ENCODE measurements at regions not wholly inside any gene's neighbourhood (a gene's known extent, or its start where the extent isn't known, plus 50 kb on each side); places are given as distances from the start of the nearest gene placed in this dataset.

DNA sequence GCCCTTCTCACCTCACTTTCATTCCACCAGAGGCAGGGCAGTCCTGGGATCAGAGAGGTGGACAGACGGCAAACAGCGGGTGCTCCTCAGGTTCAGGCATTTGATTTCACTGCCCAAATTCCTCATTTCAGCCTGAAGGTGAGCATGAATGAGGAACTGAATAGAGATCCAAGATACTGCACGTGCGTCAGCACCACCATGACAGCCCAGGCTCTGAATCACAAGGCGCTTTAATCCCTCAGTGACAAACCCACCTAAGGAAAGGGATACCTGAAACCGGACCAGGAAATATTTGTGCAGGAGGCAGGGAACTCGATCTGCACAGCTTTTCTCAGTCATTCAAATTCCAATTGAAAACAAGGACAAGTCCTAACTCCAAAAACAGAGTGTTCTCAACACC is 174.8 kb upstream of the HEY2 start:
- ATAC-seq (ENCODE audit: insufficient read depth, low FRiP score) (no peak), DNase-seq (no peak)
- no peak overlapping the region for H3K9ac ChIP-seq (ENCODE audit: insufficient read depth in 1 of 2, low read length in 2 of 2)
- H3K27me3 ChIP-seq (ENCODE audit: control insufficient read depth in 3 of 3, insufficient read depth in 3 of 3, low read length in 2 of 3) = no peaks in the 10 kb centered on the region
- H3K4me3 ChIP-seq = no peak overlapping the region
- TF ChIP-seq, protein P1, sequence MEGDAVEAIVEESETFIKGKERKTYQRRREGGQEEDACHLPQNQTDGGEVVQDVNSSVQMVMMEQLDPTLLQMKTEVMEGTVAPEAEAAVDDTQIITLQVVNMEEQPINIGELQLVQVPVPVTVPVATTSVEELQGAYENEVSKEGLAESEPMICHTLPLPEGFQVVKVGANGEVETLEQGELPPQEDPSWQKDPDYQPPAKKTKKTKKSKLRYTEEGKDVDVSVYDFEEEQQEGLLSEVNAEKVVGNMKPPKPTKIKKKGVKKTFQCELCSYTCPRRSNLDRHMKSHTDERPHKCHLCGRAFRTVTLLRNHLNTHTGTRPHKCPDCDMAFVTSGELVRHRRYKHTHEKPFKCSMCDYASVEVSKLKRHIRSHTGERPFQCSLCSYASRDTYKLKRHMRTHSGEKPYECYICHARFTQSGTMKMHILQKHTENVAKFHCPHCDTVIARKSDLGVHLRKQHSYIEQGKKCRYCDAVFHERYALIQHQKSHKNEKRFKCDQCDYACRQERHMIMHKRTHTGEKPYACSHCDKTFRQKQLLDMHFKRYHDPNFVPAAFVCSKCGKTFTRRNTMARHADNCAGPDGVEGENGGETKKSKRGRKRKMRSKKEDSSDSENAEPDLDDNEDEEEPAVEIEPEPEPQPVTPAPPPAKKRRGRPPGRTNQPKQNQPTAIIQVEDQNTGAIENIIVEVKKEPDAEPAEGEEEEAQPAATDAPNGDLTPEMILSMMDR (IDR thresholded peaks at IDR 0.05; ENCODE audit: control extremely low read depth, extremely low read depth) = no peak
- WGBS, 2 donors = 73 to 83% methylated on average over 7 of the region's 7 CpGs
- no peaks in the 10 kb centered on the region for H3K36me3 ChIP-seq (ENCODE audit: control insufficient read depth in 4 of 4, insufficient read depth in 4 of 4, low read length in 4 of 4)
- H3K4me1 ChIP-seq (ENCODE audit: control insufficient read depth in 5 of 5, insufficient read depth in 5 of 5, low read length in 5 of 5) = peaks cover 0 to 5% (median 0%) of the 10 kb centered on the region in 5 donors
- no peaks in the 10 kb centered on the region for H3K9me3 ChIP-seq (ENCODE audit: control insufficient read depth in 4 of 4, insufficient read depth in 3 of 4, low read length in 3 of 4)
- H3K27ac ChIP-seq (ENCODE audit: low read depth in 1 of 2, low read length in 1 of 2) = no peak overlapping the region

DNA sequence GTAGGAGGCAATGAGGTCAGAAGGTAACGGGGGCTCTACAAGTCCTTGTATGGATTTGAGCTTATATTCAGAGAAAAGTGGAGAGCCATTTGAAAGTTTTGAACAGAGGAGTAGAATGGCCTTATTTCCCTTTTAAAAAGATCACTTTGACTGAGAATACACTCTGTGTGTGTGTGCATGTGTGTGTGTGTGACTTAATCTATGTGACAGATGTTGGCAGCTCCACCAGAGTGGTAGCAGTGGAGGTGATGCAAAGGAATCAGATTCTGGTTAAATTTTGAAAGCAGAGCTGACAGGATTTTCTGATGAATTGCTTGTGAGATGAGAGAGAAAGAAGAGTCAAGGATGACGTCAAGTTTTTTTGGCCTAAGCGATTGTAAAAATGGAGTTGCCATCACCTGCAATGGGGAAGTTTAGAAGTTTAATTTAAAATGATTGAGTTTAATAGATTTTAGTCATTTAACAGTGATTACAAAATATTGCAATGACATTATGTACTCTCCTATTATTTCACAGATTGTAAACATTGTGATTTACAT is 172.2 kb upstream of the HEY2 start:
- TF ChIP-seq, protein P1 (IDR thresholded peaks at IDR 0.05; ENCODE audit: control extremely low read depth, extremely low read depth) = no peak
- 89 to 92% methylated on average over 3 of the region's 3 CpGs for WGBS, 2 donors
- Histone ChIP-seq H3K9ac (ENCODE audit: insufficient read depth in 1 of 2, low read length in 2 of 2) (no peak overlapping the region), H3K27ac (ENCODE audit: low read depth in 1 of 2, low read length in 1 of 2) (no peak overlapping the region), H3K4me1 (ENCODE audit: control insufficient read depth in 5 of 5, insufficient read depth in 5 of 5, low read length in 5 of 5) (peaks cover 0 to 5% (median 0%) of the 10 kb centered on the region in 5 donors), H3K27me3 (ENCODE audit: control insufficient read depth in 3 of 3, insufficient read depth in 3 of 3, low read length in 2 of 3) (no peaks in the 10 kb centered on the region), H3K4me3 (no peak overlapping the region), H3K9me3 (ENCODE audit: control insufficient read depth in 4 of 4, insufficient read depth in 3 of 4, low read length in 3 of 4) (no peaks in the 10 kb centered on the region), H3K36me3 (ENCODE audit: control insufficient read depth in 4 of 4, insufficient read depth in 4 of 4, low read length in 4 of 4) (no peaks in the 10 kb centered on the region)
- ATAC-seq (ENCODE audit: insufficient read depth, low FRiP score) = no peak
- DNase-seq = no peak

DNA sequence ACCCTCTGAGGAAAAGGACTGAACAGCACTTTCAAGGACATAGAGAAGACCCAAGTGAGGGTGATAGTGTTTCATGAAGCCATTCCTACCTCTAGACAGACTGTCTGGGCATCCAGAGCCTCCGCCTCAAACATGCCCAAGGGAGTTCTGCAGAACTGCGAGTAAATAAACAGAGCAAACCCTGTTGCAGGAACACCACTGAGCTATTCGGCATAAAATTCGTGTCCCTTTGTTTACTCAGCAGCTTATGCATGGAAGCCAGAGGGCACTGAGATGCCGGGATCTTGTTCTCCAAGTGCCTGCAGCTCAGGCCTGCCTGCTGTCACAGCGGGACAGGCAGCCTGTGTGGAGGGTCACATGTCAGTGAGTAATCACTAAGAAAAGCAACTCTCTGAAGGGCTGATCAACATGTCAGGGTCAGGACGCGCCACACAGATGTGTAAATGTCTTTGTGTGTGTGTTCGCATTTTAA is 164.9 kb upstream of the HEY2 start:
- WGBS, 2 donors = 53 to 70% methylated on average over 9 of the region's 9 CpGs
- H3K4me3 ChIP-seq = no peak overlapping the region
- no peaks in the 10 kb centered on the region for H3K4me1 ChIP-seq (ENCODE audit: control insufficient read depth in 5 of 5, insufficient read depth in 5 of 5, low read length in 5 of 5)
- ATAC-seq (ENCODE audit: insufficient read depth, low FRiP score) (no peak), DNase-seq (peak in 1 of 3 donors; percentile 20)
- TF ChIP-seq, protein P1 (IDR thresholded peaks at IDR 0.05; ENCODE audit: control extremely low read depth, extremely low read depth) = no peak
- no peak overlapping the region for H3K9ac ChIP-seq (ENCODE audit: insufficient read depth in 1 of 2, low read length in 2 of 2)
- H3K9me3 ChIP-seq (ENCODE audit: control insufficient read depth in 4 of 4, insufficient read depth in 3 of 4, low read length in 3 of 4) = peaks cover 0 to 3% (median 0%) of the 10 kb centered on the region in 4 donors
- H3K27me3 ChIP-seq (ENCODE audit: control insufficient read depth in 3 of 3, insufficient read depth in 3 of 3, low read length in 2 of 3) = no peaks in the 10 kb centered on the region
- no peaks in the 10 kb centered on the region for H3K36me3 ChIP-seq (ENCODE audit: control insufficient read depth in 4 of 4, insufficient read depth in 4 of 4, low read length in 4 of 4)
- H3K27ac ChIP-seq (ENCODE audit: low read depth in 1 of 2, low read length in 1 of 2) = peak overlapping the region in 1 of 2 donors; percentile 78

DNA sequence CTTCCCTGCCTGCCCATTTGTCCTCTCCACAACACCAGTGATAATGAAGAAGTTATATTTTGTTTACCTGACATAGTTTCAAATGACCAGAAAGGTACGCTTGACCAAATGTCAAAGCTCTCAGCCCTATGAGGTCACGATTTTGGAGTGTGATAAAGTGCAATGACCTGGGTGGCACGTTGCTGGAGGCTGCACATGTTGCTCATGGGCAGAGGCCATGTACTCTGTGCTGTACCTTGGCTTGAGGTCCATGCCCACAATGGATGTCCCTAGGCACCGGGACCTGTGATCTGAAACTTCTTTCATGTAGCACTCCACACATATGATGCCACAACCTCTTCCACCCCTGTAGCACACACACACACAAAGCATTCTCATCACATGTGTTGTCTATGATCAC is 164.0 kb upstream of the HEY2 start:
- TF ChIP-seq, protein P1 (IDR thresholded peaks at IDR 0.05; ENCODE audit: control extremely low read depth, extremely low read depth) = no peak
- DNase-seq = no peak
- H3K4me3 ChIP-seq = no peak overlapping the region
- H3K9me3 ChIP-seq (ENCODE audit: control insufficient read depth in 4 of 4, insufficient read depth in 3 of 4, low read length in 3 of 4) = peaks cover 0 to 3% (median 0%) of the 10 kb centered on the region in 4 donors
- ATAC-seq (ENCODE audit: insufficient read depth, low FRiP score) = no peak
- H3K27me3 ChIP-seq (ENCODE audit: control insufficient read depth in 3 of 3, insufficient read depth in 3 of 3, low read length in 2 of 3) = no peaks in the 10 kb centered on the region
- 81 to 87% methylated on average over 4 of the region's 4 CpGs for WGBS, 2 donors
- no peak overlapping the region for H3K27ac ChIP-seq (ENCODE audit: low read depth in 1 of 2, low read length in 1 of 2)
- no peaks in the 10 kb centered on the region for H3K4me1 ChIP-seq (ENCODE audit: control insufficient read depth in 5 of 5, insufficient read depth in 5 of 5, low read length in 5 of 5)
- no peaks in the 10 kb centered on the region for H3K36me3 ChIP-seq (ENCODE audit: control insufficient read depth in 4 of 4, insufficient read depth in 4 of 4, low read length in 4 of 4)
- H3K9ac ChIP-seq (ENCODE audit: insufficient read depth in 1 of 2, low read length in 2 of 2) = no peak overlapping the region
